OCI-LY7 (cell line): ENCODE measurements at regions not wholly inside any gene's neighbourhood (a gene's known extent, or its start where the extent isn't known, plus 50 kb on each side); places are given as distances from the start of the nearest gene placed in this dataset.

Source experiments
- CTCF ChIP-seq: fragments of 200-600 bp; sonication (generic); conservative IDR thresholded peaks from 2 replicates; pipeline ENCODE4 v1.5.1; 2014; ENCODE audit warnings: mild to moderate bottlenecking, antibody characterized with exemption, low read length, moderate library complexity, mixed read lengths
- EZH2phosphoT487 ChIP-seq: fragments of 200-600 bp; sonication (generic); IDR thresholded peaks from 2 replicates; pipeline ENCODE4 v1.6.1; 2018; ENCODE audit warnings: low read depth, borderline replicate concordance, mild to moderate bottlenecking, mixed run types, antibody characterized with exemption, low read length, moderate library complexity, mixed read lengths

- TF ChIP-seq CTCF (no peak), EZH2phosphoT487 (no peak)
These were observed 417.4 kb upstream of the DPH6 start for GRCh38 chr15:35963326-35963725.
